COLO829 (cell line): ENCODE measurements at regions not wholly inside any gene's neighbourhood (a gene's known extent, or its start where the extent isn't known, plus 50 kb on each side); places are given as distances from the start of the nearest gene placed in this dataset.
A peak's percentile ranks its signal among the peaks of the same experiment; 100 is the strongest.

Source experiments
- DNase-seq: peaks from one replicate; pipeline ENCODE4 v3.0.0; 2012; ENCODE audit warnings: low spot score

- no peak for DNase-seq
Measured at GRCh38 chr16:85293904-85294642, 181.8 kb upstream of the CIBAR2 start.

GRCh38 chr16:85294810-85295508 is 182.7 kb upstream of the CIBAR2 start:
- no peak for DNase-seq

- DNase-seq = no peak
Measured at GRCh38 chr16:85296859-85297660, 184.8 kb upstream of the CIBAR2 start.

DNA sequence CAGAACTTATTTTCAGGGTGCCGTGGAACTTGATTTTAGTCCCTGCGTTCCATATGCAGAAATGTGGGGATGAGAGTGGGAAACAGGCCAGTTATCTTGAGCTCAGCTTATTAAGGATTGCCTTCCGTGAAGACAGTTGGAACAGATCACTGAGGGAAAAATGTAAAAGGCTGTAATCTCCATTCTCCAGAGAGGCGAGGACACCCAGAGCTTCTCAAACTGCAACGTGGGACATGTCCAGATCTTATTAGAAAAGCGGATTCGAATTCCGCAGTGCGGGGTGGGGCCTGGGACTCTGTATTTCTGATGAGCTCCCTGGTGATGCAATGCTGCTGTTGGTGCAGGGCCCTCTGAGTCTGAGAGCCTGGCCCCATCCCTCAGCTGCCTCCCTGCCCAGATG is 185.6 kb upstream of the CIBAR2 start:
- no peak for DNase-seq

DNA sequence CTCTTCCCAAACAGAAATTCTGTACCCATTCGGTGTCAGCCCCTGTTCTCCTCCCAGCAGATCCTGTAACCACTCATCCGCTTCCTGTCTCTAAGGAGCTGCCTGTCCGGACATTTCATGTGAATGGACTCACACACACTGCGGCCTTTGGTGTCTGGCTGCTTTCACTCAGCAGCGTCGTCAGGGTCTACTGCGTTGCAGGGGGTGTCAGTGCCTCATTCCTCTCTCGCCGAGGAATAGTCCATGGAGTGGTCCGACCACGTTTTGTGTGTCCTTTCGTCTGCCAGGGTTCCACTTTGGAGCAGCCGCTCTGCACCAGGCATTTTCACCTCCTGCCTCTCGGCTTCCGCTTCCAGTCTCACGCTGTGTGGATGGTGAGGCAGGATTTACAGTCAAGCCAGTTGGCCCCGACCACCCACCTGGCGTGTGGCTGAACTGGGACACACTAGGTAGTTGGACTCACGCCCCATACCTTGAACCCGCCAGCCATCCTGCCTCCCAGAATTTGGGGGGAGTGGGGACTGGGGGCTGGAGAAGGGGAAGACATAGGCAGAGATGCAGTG is 188.2 kb upstream of the CIBAR2 start:
- DNase-seq = no peak

GRCh38 chr16:85301231-85301630 is 189.0 kb upstream of the CIBAR2 start:
- no peak for DNase-seq

GRCh38 chr16:85302018-85302847 is 190.0 kb upstream of the CIBAR2 start:
- no peak for DNase-seq

DNA sequence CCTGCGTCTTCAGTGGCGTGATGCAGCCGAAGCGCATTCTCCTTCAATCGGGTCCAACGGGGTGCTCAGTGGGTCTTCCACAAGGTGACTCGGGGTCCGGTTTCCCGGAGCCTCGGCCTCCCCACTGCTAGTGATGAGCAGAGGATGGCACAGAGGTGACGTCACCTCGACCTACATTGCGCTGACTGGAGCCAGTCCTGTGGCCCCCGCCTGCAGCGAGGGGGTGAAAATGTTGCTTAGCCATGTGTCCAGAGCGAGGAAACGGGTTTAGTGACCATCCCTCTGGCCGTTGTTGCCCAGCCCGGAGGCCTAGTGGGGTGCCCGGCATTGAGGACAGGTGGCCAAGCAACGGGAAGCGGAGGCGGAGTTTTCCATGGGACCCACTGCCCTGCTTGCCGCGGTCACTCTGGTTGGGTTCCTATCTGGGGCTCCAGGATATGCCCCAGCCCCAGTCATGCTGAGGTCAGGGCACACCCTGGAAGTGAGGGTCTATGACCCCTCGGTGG is 190.6 kb upstream of the CIBAR2 start:
- no peak for DNase-seq

- DNase-seq = no peak
Measured at GRCh38 chr16:85303354-85303883, 191.1 kb upstream of the CIBAR2 start.

GRCh38 chr16:85304337-85304736 is 192.1 kb upstream of the CIBAR2 start:
- no peak for DNase-seq

- no peak for DNase-seq
Measured at GRCh38 chr16:85306071-85306792, 194.0 kb upstream of the CIBAR2 start.

- DNase-seq = no peak
Measured at GRCh38 chr16:85306793-85307551, 194.7 kb upstream of the CIBAR2 start.

GRCh38 chr16:85307552-85308364 is 195.5 kb upstream of the CIBAR2 start:
- no peak for DNase-seq

DNA sequence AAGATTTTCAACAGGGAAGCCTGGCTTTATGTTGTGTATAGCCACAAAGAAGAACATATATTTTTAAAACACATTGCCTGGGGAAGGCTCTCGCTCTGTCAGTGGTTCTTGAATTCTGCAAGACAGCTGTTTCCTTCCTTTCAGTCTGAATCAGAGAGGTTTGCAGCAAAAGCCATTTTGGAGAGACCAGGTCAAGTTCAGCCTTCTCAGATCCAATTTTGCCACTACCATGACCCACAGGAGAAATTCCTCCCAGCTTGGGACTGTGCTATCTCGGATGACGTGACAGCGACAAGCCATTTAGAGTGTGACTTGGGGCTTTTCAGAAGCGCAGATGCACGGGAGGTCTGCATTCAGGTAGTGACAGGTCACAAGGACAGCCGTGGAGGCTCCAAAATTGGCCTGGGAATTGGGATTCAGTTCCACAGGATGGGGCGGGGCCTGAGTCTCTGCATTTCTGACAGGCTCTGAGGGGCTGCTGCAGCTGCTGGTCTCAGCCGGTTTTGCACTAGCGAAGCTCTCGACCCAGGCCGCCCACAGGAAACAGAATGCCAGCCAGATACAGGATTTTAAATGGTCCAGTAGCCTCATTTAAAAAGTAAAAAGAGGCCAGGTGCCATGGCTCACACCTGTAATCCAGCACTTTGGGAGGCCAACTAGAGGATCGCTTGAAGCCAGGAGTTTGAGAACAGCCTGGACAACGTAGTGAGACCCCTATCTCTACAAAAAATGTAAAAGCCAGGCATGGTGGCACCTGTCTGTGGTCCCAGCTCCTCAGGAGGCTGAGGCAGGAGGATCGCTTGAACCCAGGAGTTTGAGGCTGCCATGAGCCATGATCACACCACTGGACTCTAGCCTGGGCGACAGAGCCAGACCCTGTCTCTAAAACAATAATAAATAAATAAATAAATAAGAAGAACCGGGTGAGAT is 196.6 kb upstream of the CIBAR2 start:
- no peak for DNase-seq

GRCh38 chr16:85309656-85310587 is 197.7 kb upstream of the CIBAR2 start:
- DNase-seq = peak; percentile 66

- no peak for DNase-seq
Measured at GRCh38 chr16:85310868-85311585, 198.8 kb upstream of the CIBAR2 start.
